Activated CD4-positive, alpha-beta T cell treated with anti-CD3 and anti-CD28 coated beads, Interleukin-2, amount 10 ng/mL, durations not matched to agents 24 days and 14 days (primary cell): ENCODE measurements at regions not wholly inside any gene's neighbourhood (a gene's known extent, or its start where the extent isn't known, plus 50 kb on each side); places are given as distances from the start of the nearest gene placed in this dataset.
A peak's percentile ranks its signal among the peaks of the same experiment; 100 is the strongest.

Experiments used
- DNase-seq: peaks from one replicate; pipeline ENCODE4 v3.0.0; 2022
- H3K27ac Mint-ChIP-seq: one replicate; pipeline ENCODE4 v1.8.0; 2022; ENCODE audit warnings: mild to moderate bottlenecking, mixed read lengths
- H3K27me3 Mint-ChIP-seq: one replicate; pipeline ENCODE4 v1.8.0; 2022; ENCODE audit warnings: mixed read lengths
- H3K36me3 Mint-ChIP-seq: one replicate; pipeline ENCODE4 v1.8.0; 2022; ENCODE audit warnings: low read depth, mild to moderate bottlenecking, mixed read lengths
- H3K4me1 Mint-ChIP-seq: one replicate; pipeline ENCODE4 v1.8.0; 2021; ENCODE audit warnings: mixed read lengths
- H3K4me3 Mint-ChIP-seq: one replicate; pipeline ENCODE4 v1.8.0; 2022; ENCODE audit warnings: mild to moderate bottlenecking, moderate library complexity, mixed read lengths
- H3K9me3 Mint-ChIP-seq: one replicate; pipeline ENCODE4 v1.8.0; 2021; ENCODE audit warnings: mixed read lengths
- intact Hi-C: fragments of 100-400 bp; cut with micrococcal nuclease; formaldehyde crosslinking; loops from one replicate; pipeline ENCODE4 v1.15.1; 2023

- H3K9me3 Mint-ChIP-seq = no peaks in the 10 kb centered on the region
- intact Hi-C loops = no loop called here
These were observed 600.3 kb downstream of the OTOL1 start for GRCh38 chr3:162096874-162097273.

GRCh38 chr3:162103808-162104207 lies 607.2 kb downstream of the OTOL1 start:
- no peak for DNase-seq
- Mint-ChIP-seq H3K4me1 (no peaks in the 10 kb centered on the region), H3K4me3 (no peak overlapping the region), H3K27me3 (no peaks in the 10 kb centered on the region), H3K27ac (no peak overlapping the region), H3K9me3 (no peaks in the 10 kb centered on the region), H3K36me3 (no peaks in the 10 kb centered on the region)
- intact Hi-C loops = no loop called here

More at GRCh38 chr3:162096874-162097273, 600.3 kb downstream of the OTOL1 start:
- H3K36me3 Mint-ChIP-seq = no peaks in the 10 kb centered on the region
- no peak overlapping the region for H3K27ac Mint-ChIP-seq
- no peaks in the 10 kb centered on the region for H3K4me1 Mint-ChIP-seq
- H3K27me3 Mint-ChIP-seq = no peaks in the 10 kb centered on the region
- DNase-seq = no peak
- H3K4me3 Mint-ChIP-seq = no peak overlapping the region

- H3K36me3 Mint-ChIP-seq = no peaks in the 10 kb centered on the region
- H3K4me1 Mint-ChIP-seq = no peaks in the 10 kb centered on the region
- intact Hi-C loops = no loop called here
These were observed 615.3 kb downstream of the OTOL1 start for GRCh38 chr3:162111861-162112260.

GRCh38 chr3:162112719-162113118 lies 616.1 kb downstream of the OTOL1 start:
- H3K36me3 Mint-ChIP-seq = no peaks in the 10 kb centered on the region
- no peak overlapping the region for H3K27ac Mint-ChIP-seq
- DNase-seq = no peak
- no peak overlapping the region for H3K4me3 Mint-ChIP-seq
- no peaks in the 10 kb centered on the region for H3K27me3 Mint-ChIP-seq
- H3K9me3 Mint-ChIP-seq = no peaks in the 10 kb centered on the region
- H3K4me1 Mint-ChIP-seq = no peaks in the 10 kb centered on the region
- intact Hi-C loops = no loop called here

More at GRCh38 chr3:162111861-162112260, 615.3 kb downstream of the OTOL1 start:
- H3K9me3 Mint-ChIP-seq = no peaks in the 10 kb centered on the region
- no peak overlapping the region for H3K27ac Mint-ChIP-seq
- no peaks in the 10 kb centered on the region for H3K27me3 Mint-ChIP-seq
- no peak for DNase-seq
- no peak overlapping the region for H3K4me3 Mint-ChIP-seq

GRCh38 chr3:162117961-162118360 lies 621.4 kb downstream of the OTOL1 start:
- no peaks in the 10 kb centered on the region for H3K9me3 Mint-ChIP-seq
- no peaks in the 10 kb centered on the region for H3K36me3 Mint-ChIP-seq
- H3K27ac Mint-ChIP-seq = no peak overlapping the region
- no peak overlapping the region for H3K4me3 Mint-ChIP-seq
- H3K4me1 Mint-ChIP-seq = no peaks in the 10 kb centered on the region
- intact Hi-C loops = no loop called here
- no peaks in the 10 kb centered on the region for H3K27me3 Mint-ChIP-seq
- no peak for DNase-seq

- Mint-ChIP-seq H3K4me3 (no peak overlapping the region), H3K27ac (no peak overlapping the region), H3K4me1 (no peaks in the 10 kb centered on the region), H3K27me3 (no peaks in the 10 kb centered on the region), H3K9me3 (no peaks in the 10 kb centered on the region), H3K36me3 (no peaks in the 10 kb centered on the region)
- no peak for DNase-seq
- intact Hi-C loops = no loop called here
These were observed 623.0 kb downstream of the OTOL1 start for GRCh38 chr3:162119651-162120050.

GRCh38 chr3:162122405-162122804 lies 625.8 kb downstream of the OTOL1 start:
- no peaks in the 10 kb centered on the region for H3K36me3 Mint-ChIP-seq
- intact Hi-C loops = no loop called here
- no peak overlapping the region for H3K4me3 Mint-ChIP-seq
- no peaks in the 10 kb centered on the region for H3K9me3 Mint-ChIP-seq
- DNase-seq = no peak
- H3K4me1 Mint-ChIP-seq = no peaks in the 10 kb centered on the region
- no peak overlapping the region for H3K27ac Mint-ChIP-seq
- H3K27me3 Mint-ChIP-seq = no peaks in the 10 kb centered on the region

GRCh38 chr3:162125790-162126189 lies 629.2 kb downstream of the OTOL1 start:
- Mint-ChIP-seq H3K4me1 (no peaks in the 10 kb centered on the region), H3K9me3 (no peaks in the 10 kb centered on the region), H3K4me3 (no peak overlapping the region), H3K27me3 (no peaks in the 10 kb centered on the region), H3K36me3 (no peaks in the 10 kb centered on the region), H3K27ac (no peak overlapping the region)
- intact Hi-C loops = no loop called here
- DNase-seq = no peak

- H3K4me1 Mint-ChIP-seq = peaks cover 2% of the 10 kb centered on the region
- no peaks in the 10 kb centered on the region for H3K9me3 Mint-ChIP-seq
- no peaks in the 10 kb centered on the region for H3K27me3 Mint-ChIP-seq
- intact Hi-C loops = no loop called here
- no peak overlapping the region for H3K4me3 Mint-ChIP-seq
- H3K36me3 Mint-ChIP-seq = no peaks in the 10 kb centered on the region
- no peak for DNase-seq
- no peak overlapping the region for H3K27ac Mint-ChIP-seq
These were observed 634.0 kb downstream of the OTOL1 start for GRCh38 chr3:162130582-162130981.

- Mint-ChIP-seq H3K4me3 (no peak overlapping the region), H3K27me3 (no peaks in the 10 kb centered on the region), H3K9me3 (no peaks in the 10 kb centered on the region), H3K36me3 (no peaks in the 10 kb centered on the region), H3K27ac (no peak overlapping the region), H3K4me1 (peaks cover 2% of the 10 kb centered on the region)
- intact Hi-C loops = no loop called here
- DNase-seq = no peak
These were observed 636.4 kb downstream of the OTOL1 start for GRCh38 chr3:162132981-162133380.

GRCh38 chr3:162134571-162134970 lies 638.0 kb downstream of the OTOL1 start:
- DNase-seq = peak; percentile 65
- Mint-ChIP-seq H3K27me3 (no peaks in the 10 kb centered on the region), H3K4me1 (peaks cover 2% of the 10 kb centered on the region), H3K36me3 (no peaks in the 10 kb centered on the region), H3K27ac (no peak overlapping the region), H3K9me3 (no peaks in the 10 kb centered on the region), H3K4me3 (no peak overlapping the region)
- intact Hi-C loops = no loop called here

GRCh38 chr3:162136136-162136535 lies 639.5 kb downstream of the OTOL1 start:
- H3K4me3 Mint-ChIP-seq = no peak overlapping the region
- H3K36me3 Mint-ChIP-seq = no peaks in the 10 kb centered on the region
- DNase-seq = no peak
- no peak overlapping the region for H3K27ac Mint-ChIP-seq
- H3K9me3 Mint-ChIP-seq = no peaks in the 10 kb centered on the region
- no peaks in the 10 kb centered on the region for H3K27me3 Mint-ChIP-seq
- H3K4me1 Mint-ChIP-seq = peaks cover 2% of the 10 kb centered on the region
- intact Hi-C loops = no loop called here

GRCh38 chr3:162138509-162138908 lies 641.9 kb downstream of the OTOL1 start:
- H3K27me3 Mint-ChIP-seq = no peaks in the 10 kb centered on the region
- no peak overlapping the region for H3K4me3 Mint-ChIP-seq
- no peaks in the 10 kb centered on the region for H3K9me3 Mint-ChIP-seq
- no peaks in the 10 kb centered on the region for H3K36me3 Mint-ChIP-seq
- DNase-seq = no peak
- H3K4me1 Mint-ChIP-seq = peaks cover 2% of the 10 kb centered on the region
- intact Hi-C loops = no loop called here
- H3K27ac Mint-ChIP-seq = no peak overlapping the region

- Mint-ChIP-seq H3K9me3 (no peaks in the 10 kb centered on the region), H3K4me1 (no peaks in the 10 kb centered on the region), H3K36me3 (no peaks in the 10 kb centered on the region), H3K4me3 (no peak overlapping the region), H3K27ac (no peak overlapping the region), H3K27me3 (no peaks in the 10 kb centered on the region)
- intact Hi-C loops = no loop called here
- DNase-seq = no peak
These were observed 643.2 kb downstream of the OTOL1 start for GRCh38 chr3:162139841-162140240.

GRCh38 chr3:162141272-162141791 lies 644.7 kb downstream of the OTOL1 start:
- Mint-ChIP-seq H3K27ac (no peak overlapping the region), H3K4me1 (no peaks in the 10 kb centered on the region)
- intact Hi-C loops = no loop called here

More at GRCh38 chr3:162141272-162141791, 644.7 kb downstream of the OTOL1 start:
- no peaks in the 10 kb centered on the region for H3K27me3 Mint-ChIP-seq
- no peaks in the 10 kb centered on the region for H3K36me3 Mint-ChIP-seq
- no peaks in the 10 kb centered on the region for H3K9me3 Mint-ChIP-seq
- no peak for DNase-seq
- H3K4me3 Mint-ChIP-seq = no peak overlapping the region
